Adrenal gland (tissue), 9 donors: ENCODE measurements at regions not wholly inside any gene's neighbourhood (a gene's known extent, or its start where the extent isn't known, plus 50 kb on each side); places are given as distances from the start of the nearest gene placed in this dataset.
"Not testable (repeated sequence)": the region's sequence is repeated elsewhere in the genome, so short reads cannot be mapped to it uniquely, and the experiment has no call there.

ENCODE experiments used
- DNase-seq, 7 donors: peaks; one replicate each; pipeline ENCODE4 v3.0.0-alpha.2; 2019 to 2020
- H3K27ac ChIP-seq, 5 donors: fragments of 200-600 bp; sonication (generic) in 4 of 5; 1 replicate in 3 of 5; 2 replicates in 2 of 5; pipeline versions ENCODE4 v1.5.1 to v1.8.0; 2016 to 2020; ENCODE audit warnings: mild to moderate bottlenecking in 1 of 5
- H3K27me3 ChIP-seq: fragments of 200-600 bp; 2 replicates; pipeline ENCODE4 v1.8.0; 2021
- H3K36me3 ChIP-seq, 2 donors: fragments of 200-600 bp; replicated peaks in 1 of 2; 1 replicate in 1 of 2; 2 replicates in 1 of 2; pipeline versions ENCODE4 v1.5.1 to v1.8.0; 2018 to 2022
- H3K4me1 ChIP-seq, 2 donors: fragments of 200-600 bp; replicated peaks in 1 of 2; 1 replicate in 1 of 2; 2 replicates in 1 of 2; pipeline versions ENCODE4 v1.5.1 to v1.8.0; 2018 to 2021
- H3K4me3 ChIP-seq, 4 donors: fragments of 200-600 bp; sonication (generic) in 3 of 4; one replicate each; pipeline ENCODE4 v1.5.1; 2016 to 2018
- H3K9me3 ChIP-seq, 3 donors: fragments of 200-600 bp; sonication (generic) in 1 of 3; replicated peaks in 1 of 3; 1 replicate in 2 of 3; 2 replicates in 1 of 3; pipeline versions ENCODE4 v1.5.1 to v1.8.0; 2016 to 2021
- POLR2A ChIP-seq, 2 donors: fragments of 450-650 bp; IDR thresholded peaks; one replicate each; pipeline ENCODE4 v1.6.1; 2017; ENCODE audit warnings: antibody characterized with exemption in 2 of 2, mild to moderate bottlenecking in 2 of 2, moderate library complexity in 1 of 2
- WGBS, 4 donors: extraction: QIAGEN DNeasy Blood & Tissue Kit in 2 of 4; methylation state at CpG; one replicate each; pipeline versions ENCODE4 v1.1.5 to v1.1.7; 2013 to 2017; 5-methylcytosine and 5-hydroxymethylcytosine counted together
- intact Hi-C, 2 donors: fragments of 100-400 bp; cut with DNase I; formaldehyde crosslinking; loops; one replicate each; pipeline versions ENCODE4 v1.14.1 to v1.15.0; 2022 to 2023
- small RNA-seq, 2 donors: library from RNA; depleted of rRNA; stranded (forward); fragments of <200 nt; gene quantifications; one replicate each; pipeline ENCODE3, GENCODE V24; 2016
- TF ChIP-seq, protein P1 (sequence below), 6 experiments: fragments of 450-650 bp in 4 of 6; fragments of 200-600 bp in 2 of 6; sonication (generic) in 1 of 6; IDR thresholded peaks; 1 replicate in 5 of 6; 2 replicates in 1 of 6; pipeline versions ENCODE4 v1.5.1 to v1.8.0; 2016 to 2021; ENCODE audit warnings: antibody characterized with exemption in 6 of 6, mild to moderate bottlenecking in 2 of 6, moderate library complexity in 1 of 6
- donor health status: healthy with polysubstance abuse.
- donor health status: Bipolar disorder and iron deficiency.
- donor health status: DM: yes; HTN: yes; CAD: no.
- donor health status: DM: no; HTN: no; CAD: no.
- donor health status: DM: no; HTN: no; CAD: no.

DNA sequence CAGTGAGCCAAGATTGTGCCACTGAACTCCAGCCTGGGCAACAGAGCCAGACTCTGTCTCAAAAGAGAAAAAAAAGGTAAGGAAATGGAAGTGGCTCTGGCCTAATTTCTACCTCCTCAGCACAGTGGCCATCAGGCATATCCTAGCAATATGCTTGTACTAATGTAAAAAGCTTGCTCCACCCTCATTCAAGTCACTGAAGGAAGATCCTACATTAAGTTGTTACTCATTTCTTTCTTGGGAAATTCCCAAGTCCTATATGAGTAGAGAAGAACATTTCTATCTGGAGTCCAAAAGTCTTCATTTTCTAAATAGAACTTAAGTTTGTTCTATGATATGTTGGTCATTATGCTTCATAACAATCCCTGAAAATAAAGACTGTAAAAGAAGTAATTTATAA, 67.3 kb upstream of the HOXC13 start:
- Histone ChIP-seq H3K36me3 (no peaks in the 10 kb centered on the region), H3K4me1 (no peaks in the 10 kb centered on the region), H3K9me3 (no peaks in the 10 kb centered on the region), H3K27me3 (peaks cover 27% of the 10 kb centered on the region), H3K27ac (no peak overlapping the region), H3K4me3 (no peak overlapping the region)
- TF ChIP-seq, protein P1, sequence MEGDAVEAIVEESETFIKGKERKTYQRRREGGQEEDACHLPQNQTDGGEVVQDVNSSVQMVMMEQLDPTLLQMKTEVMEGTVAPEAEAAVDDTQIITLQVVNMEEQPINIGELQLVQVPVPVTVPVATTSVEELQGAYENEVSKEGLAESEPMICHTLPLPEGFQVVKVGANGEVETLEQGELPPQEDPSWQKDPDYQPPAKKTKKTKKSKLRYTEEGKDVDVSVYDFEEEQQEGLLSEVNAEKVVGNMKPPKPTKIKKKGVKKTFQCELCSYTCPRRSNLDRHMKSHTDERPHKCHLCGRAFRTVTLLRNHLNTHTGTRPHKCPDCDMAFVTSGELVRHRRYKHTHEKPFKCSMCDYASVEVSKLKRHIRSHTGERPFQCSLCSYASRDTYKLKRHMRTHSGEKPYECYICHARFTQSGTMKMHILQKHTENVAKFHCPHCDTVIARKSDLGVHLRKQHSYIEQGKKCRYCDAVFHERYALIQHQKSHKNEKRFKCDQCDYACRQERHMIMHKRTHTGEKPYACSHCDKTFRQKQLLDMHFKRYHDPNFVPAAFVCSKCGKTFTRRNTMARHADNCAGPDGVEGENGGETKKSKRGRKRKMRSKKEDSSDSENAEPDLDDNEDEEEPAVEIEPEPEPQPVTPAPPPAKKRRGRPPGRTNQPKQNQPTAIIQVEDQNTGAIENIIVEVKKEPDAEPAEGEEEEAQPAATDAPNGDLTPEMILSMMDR (IDR thresholded peaks at IDR 0.05), result no peak
- no peak for TF ChIP-seq POLR2A (IDR thresholded peaks at IDR 0.05)
- intact Hi-C loops, result no loop called here
- DNase-seq, result no peak

DNA sequence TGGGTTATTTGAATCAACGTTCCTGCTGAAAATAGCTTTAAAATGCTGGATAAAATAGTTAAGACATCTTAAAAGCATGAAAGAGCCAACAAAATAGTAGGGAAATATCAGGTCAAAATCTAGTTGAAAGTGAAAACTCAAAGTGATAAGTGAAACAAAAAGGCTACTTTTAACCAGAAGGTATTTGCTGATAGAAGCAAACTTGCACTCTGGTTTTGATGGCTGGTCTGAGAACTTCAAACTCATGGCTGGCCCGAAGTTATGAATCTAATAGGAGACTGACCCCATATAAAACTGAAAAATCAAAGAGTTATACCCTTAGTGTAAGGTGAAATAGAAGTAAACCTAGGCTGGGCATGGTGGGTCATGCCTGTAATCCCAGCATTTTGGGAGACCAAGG, 66.3 kb upstream of the HOXC13 start:
- H3K4me1 ChIP-seq, result no peaks in the 10 kb centered on the region
- intact Hi-C loops, result no loop called here
- WGBS, 4 donors, result 54 to 59% (median 57%) methylated on average over 2 of the region's 2 CpGs
- TF ChIP-seq, protein P1 (IDR thresholded peaks at IDR 0.05), result no peak
- TF ChIP-seq POLR2A (IDR thresholded peaks at IDR 0.05), result no peak
- H3K4me3 ChIP-seq, result no peak overlapping the region
- no peaks in the 10 kb centered on the region for H3K9me3 ChIP-seq
- H3K27ac ChIP-seq, result no peak overlapping the region
- no peak for DNase-seq
- H3K27me3 ChIP-seq, result peaks cover 27% of the 10 kb centered on the region
- H3K36me3 ChIP-seq, result no peaks in the 10 kb centered on the region

DNA sequence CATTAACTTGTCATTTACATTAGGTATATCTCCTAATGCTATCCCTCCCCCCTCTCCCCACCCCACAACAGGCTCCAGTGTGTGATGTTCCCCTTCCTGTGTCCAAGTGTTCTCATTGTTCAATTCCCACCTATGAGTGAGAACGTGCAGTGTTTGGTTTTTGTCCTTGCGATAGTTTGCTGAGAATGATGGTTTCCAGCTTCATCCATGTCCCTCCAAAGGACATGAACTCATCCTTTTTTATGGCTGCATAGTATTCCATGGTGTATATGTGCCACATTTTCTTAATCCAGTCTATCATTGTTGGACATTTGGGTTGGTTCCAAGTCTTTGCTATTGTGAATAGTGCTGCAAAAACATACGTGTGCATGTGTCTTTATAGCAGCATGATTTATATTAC, 60.7 kb upstream of the HOXC13 start:
- H3K36me3 ChIP-seq, H3K4me3 ChIP-seq, H3K9me3 ChIP-seq, H3K4me1 ChIP-seq, DNase-seq, H3K27ac ChIP-seq, intact Hi-C loops: not testable (repeated sequence)
- peaks cover 18% of the 10 kb centered on the region for H3K27me3 ChIP-seq
- 69 to 84% (median 82%) methylated on average over 3 of the region's 3 CpGs for WGBS, 4 donors

DNA sequence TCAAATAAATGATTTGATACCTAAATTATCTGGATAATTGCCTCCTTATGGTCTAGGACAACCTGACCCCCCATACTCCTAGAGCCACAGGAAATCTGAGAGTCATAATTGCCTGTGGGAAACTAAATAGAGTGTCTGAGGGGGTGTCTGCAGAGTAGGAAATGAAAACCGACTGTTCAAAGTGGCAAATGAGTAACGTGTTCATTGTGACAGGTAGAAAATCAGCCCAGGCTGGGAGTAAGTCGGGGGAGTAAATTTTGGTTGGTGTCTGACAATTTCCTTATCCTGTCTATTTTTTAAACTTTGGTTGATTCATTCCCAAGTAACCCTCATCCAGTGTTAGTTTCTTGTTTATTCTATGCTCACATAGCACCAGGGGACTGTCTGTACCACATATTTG, 51.6 kb upstream of the HOXC13 start:
- DNase-seq, result no peak
- Histone ChIP-seq H3K9me3 (no peaks in the 10 kb centered on the region), H3K36me3 (no peaks in the 10 kb centered on the region), H3K27me3 (peaks cover 16% of the 10 kb centered on the region), H3K27ac (no peak overlapping the region), H3K4me1 (no peaks in the 10 kb centered on the region), H3K4me3 (no peak overlapping the region)
- no peak for TF ChIP-seq POLR2A (IDR thresholded peaks at IDR 0.05)
- TF ChIP-seq, protein P1 (IDR thresholded peaks at IDR 0.05), result no peak
- intact Hi-C loops, result no loop called here
- 42 to 51% (median 45%) methylated on average over 3 of the region's 3 CpGs for WGBS, 4 donors

DNA sequence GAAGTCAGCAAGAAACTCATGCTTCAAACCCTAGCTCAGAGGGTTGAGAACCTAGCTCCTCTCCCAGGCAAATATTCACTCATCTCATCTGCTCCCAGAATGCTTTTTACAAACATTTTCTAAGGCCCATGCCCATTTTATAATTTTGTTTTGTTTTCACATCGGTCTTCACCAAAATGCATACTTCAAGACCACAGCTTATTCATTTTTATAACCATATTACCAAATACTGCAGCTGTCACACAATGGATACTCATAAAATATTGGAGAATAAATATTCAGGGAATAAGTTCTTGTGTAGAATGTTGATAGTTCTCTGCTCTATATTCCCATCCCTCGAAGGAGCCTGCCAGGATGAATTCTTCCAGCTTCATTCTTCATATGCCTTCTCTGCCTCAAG, 50.8 kb upstream of the HOXC13 start:
- 66 to 86% (median 75%) methylated on average over 2 of the region's 2 CpGs for WGBS, 4 donors
- H3K27me3 ChIP-seq, result peaks cover 18% of the 10 kb centered on the region

More for the DNA sequence above, 50.8 kb upstream of the HOXC13 start:
- no peaks in the 10 kb centered on the region for H3K36me3 ChIP-seq
- no peak overlapping the region for H3K27ac ChIP-seq
- no peaks in the 10 kb centered on the region for H3K9me3 ChIP-seq
- TF ChIP-seq, protein P1 (IDR thresholded peaks at IDR 0.05), result no peak
- H3K4me3 ChIP-seq, result no peak overlapping the region
- H3K4me1 ChIP-seq, result no peaks in the 10 kb centered on the region
- intact Hi-C loops, result no loop called here
- no peak for DNase-seq

Small RNA genes lying in the stretch of these regions (small RNA-seq; reads per million reads assigned to genes)
- gene RN7SKP289, result 0 reads per million in 2 donors
